HT1080 (cell line): ENCODE measurements at regions not wholly inside any gene's neighbourhood (a gene's known extent, or its start where the extent isn't known, plus 50 kb on each side); places are given as distances from the start of the nearest gene placed in this dataset.
"Not testable (repeated sequence)": the region's sequence is repeated elsewhere in the genome, so short reads cannot be mapped to it uniquely, and the experiment has no call there.

ENCODE experiments used
- DNase-seq: peaks from one replicate; pipeline ENCODE4 v3.0.0-alpha.2; 2015; ENCODE audit warnings: low read depth

GRCh38 chr5:25764733-25765132 lies 1120.0 kb upstream of the CDH10 start:
- no peak for DNase-seq

- DNase-seq, result no peak
These were observed 1119.0 kb upstream of the CDH10 start for GRCh38 chr5:25763781-25764180.

GRCh38 chr5:25754895-25755294 lies 1110.1 kb upstream of the CDH10 start:
- DNase-seq, result no peak

GRCh38 chr5:25744908-25745307 lies 1100.1 kb upstream of the CDH10 start:
- no peak for DNase-seq

- DNase-seq, result no peak
These were observed 1071.9 kb upstream of the CDH10 start for GRCh38 chr5:25716680-25717079.

GRCh38 chr5:25713259-25713658 lies 1068.5 kb upstream of the CDH10 start:
- DNase-seq, result peak; percentile 51

GRCh38 chr5:25707093-25707492 lies 1062.3 kb upstream of the CDH10 start:
- no peak for DNase-seq

GRCh38 chr5:25701936-25702335 lies 1057.2 kb upstream of the CDH10 start:
- DNase-seq, result no peak

- DNase-seq, result no peak
These were observed 1050.0 kb upstream of the CDH10 start for GRCh38 chr5:25694801-25695200.

- DNase-seq, result no peak
These were observed 1043.4 kb upstream of the CDH10 start for GRCh38 chr5:25688156-25688555.

GRCh38 chr5:25669645-25670401 lies 1025.0 kb upstream of the CDH10 start:
- DNase-seq, result no peak

- DNase-seq, result no peak
These were observed 1017.8 kb upstream of the CDH10 start for GRCh38 chr5:25662610-25663009.

- DNase-seq, result not testable (repeated sequence)
These were observed 1005.5 kb upstream of the CDH10 start for GRCh38 chr5:25650316-25650715.

- peak; percentile 15 for DNase-seq
These were observed 1005.0 kb upstream of the CDH10 start for GRCh38 chr5:25649628-25650265.

- no peak for DNase-seq
These were observed 1001.9 kb upstream of the CDH10 start for GRCh38 chr5:25646421-25647341.

GRCh38 chr5:25641124-25641523 lies 996.3 kb upstream of the CDH10 start:
- DNase-seq, result no peak

- DNase-seq, result no peak
These were observed 974.5 kb upstream of the CDH10 start for GRCh38 chr5:25619273-25619672.

GRCh38 chr5:25618821-25619220 lies 974.0 kb upstream of the CDH10 start:
- DNase-seq, result no peak

GRCh38 chr5:25614466-25614865 lies 969.7 kb upstream of the CDH10 start:
- no peak for DNase-seq

GRCh38 chr5:25604681-25605080 lies 959.9 kb upstream of the CDH10 start:
- DNase-seq, result no peak

- no peak for DNase-seq
These were observed 934.3 kb upstream of the CDH10 start for GRCh38 chr5:25579111-25579510.

- DNase-seq, result no peak
These were observed 928.9 kb upstream of the CDH10 start for GRCh38 chr5:25573691-25574090.
